ENCODE measurements at regions not wholly inside any gene's neighbourhood (a gene's known extent, or its start where the extent isn't known, plus 50 kb on each side); places are given as distances from the start of the nearest gene placed in this dataset.
"Not testable (repeated sequence)": the region's sequence is repeated elsewhere in the genome, so short reads cannot be mapped to it uniquely, and the experiment has no call there.

- DNase-seq (ENCODE audit: low read depth) (no peak), FAIRE-seq (no peak)
- Histone ChIP-seq H3K4me3 (ENCODE audit: low read depth, low read length) (no peak overlapping the region), H3K36me3 (ENCODE audit: control insufficient read depth, insufficient read depth, low read length) (no peaks in the 10 kb centered on the region), H3K27me3 (ENCODE audit: control insufficient read depth, insufficient read depth, low read length) (no peaks in the 10 kb centered on the region)
- TF ChIP-seq, protein P1, sequence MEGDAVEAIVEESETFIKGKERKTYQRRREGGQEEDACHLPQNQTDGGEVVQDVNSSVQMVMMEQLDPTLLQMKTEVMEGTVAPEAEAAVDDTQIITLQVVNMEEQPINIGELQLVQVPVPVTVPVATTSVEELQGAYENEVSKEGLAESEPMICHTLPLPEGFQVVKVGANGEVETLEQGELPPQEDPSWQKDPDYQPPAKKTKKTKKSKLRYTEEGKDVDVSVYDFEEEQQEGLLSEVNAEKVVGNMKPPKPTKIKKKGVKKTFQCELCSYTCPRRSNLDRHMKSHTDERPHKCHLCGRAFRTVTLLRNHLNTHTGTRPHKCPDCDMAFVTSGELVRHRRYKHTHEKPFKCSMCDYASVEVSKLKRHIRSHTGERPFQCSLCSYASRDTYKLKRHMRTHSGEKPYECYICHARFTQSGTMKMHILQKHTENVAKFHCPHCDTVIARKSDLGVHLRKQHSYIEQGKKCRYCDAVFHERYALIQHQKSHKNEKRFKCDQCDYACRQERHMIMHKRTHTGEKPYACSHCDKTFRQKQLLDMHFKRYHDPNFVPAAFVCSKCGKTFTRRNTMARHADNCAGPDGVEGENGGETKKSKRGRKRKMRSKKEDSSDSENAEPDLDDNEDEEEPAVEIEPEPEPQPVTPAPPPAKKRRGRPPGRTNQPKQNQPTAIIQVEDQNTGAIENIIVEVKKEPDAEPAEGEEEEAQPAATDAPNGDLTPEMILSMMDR (IDR thresholded peaks at IDR 0.05; ENCODE audit: insufficient read depth, low read length, severe bottlenecking), result no peak
Measured at GRCh38 chr17:13884347-13884746, 185.0 kb upstream of the COX10 start.

GRCh38 chr17:13885550-13885949 lies 183.8 kb upstream of the COX10 start:
- Histone ChIP-seq H3K4me3 (ENCODE audit: low read depth, low read length) (no peak overlapping the region), H3K27me3 (ENCODE audit: control insufficient read depth, insufficient read depth, low read length) (no peaks in the 10 kb centered on the region), H3K36me3 (ENCODE audit: control insufficient read depth, insufficient read depth, low read length) (no peaks in the 10 kb centered on the region)
- TF ChIP-seq, protein P1 (IDR thresholded peaks at IDR 0.05; ENCODE audit: insufficient read depth, low read length, severe bottlenecking), result no peak
- no peak for FAIRE-seq
- DNase-seq (ENCODE audit: low read depth), result no peak

DNA sequence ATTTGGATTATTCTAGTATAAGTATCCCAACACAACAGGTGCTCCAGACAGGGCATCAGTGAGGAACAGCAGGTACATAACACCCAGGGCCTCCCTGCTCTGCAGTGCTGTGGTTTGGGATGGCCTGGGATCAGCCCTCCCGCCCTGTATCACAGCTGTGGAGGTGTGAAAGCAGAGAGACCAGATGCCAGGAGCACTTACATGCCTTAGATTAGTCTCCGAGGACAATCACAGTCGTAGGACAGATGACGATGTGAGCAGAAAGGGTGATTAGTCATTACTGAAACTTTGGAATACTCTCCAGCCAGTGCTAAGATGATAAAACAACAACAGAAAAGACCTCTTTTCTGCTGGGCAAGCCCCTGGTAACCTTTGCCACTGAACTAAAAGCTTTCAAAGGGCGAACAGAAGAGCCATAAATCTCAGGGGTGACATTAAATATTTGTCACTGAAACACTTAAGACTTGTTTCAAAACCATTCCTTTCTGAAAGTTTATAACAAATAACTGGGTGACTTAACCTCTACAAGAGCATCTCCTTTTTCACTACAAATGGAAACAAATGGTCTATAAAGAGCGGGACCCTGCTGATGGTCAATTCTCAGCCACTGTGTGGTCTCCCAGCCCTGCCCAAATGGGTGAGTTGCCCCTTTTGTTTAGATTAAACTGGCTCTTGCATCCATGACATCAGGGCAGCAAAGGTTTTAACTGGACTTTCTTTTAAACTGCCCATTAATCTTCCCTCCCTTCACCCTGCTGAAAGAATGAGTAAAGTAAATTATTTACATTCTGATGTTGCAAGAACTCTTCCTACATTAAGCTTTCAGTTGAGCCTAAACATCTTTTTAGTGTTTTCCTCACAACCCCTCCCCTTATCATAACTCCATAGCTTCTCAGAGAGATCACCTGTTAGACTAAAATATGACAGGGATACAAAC lies 183.1 kb upstream of the COX10 start:
- FAIRE-seq (no peak), DNase-seq (ENCODE audit: low read depth) (no peak)
- H3K36me3 ChIP-seq (ENCODE audit: control insufficient read depth, insufficient read depth, low read length), result no peaks in the 10 kb centered on the region
- H3K4me3 ChIP-seq (ENCODE audit: low read depth, low read length), result no peak overlapping the region
- TF ChIP-seq, protein P1 (IDR thresholded peaks at IDR 0.05; ENCODE audit: insufficient read depth, low read length, severe bottlenecking), result no peak
- H3K27me3 ChIP-seq (ENCODE audit: control insufficient read depth, insufficient read depth, low read length), result no peaks in the 10 kb centered on the region

DNA sequence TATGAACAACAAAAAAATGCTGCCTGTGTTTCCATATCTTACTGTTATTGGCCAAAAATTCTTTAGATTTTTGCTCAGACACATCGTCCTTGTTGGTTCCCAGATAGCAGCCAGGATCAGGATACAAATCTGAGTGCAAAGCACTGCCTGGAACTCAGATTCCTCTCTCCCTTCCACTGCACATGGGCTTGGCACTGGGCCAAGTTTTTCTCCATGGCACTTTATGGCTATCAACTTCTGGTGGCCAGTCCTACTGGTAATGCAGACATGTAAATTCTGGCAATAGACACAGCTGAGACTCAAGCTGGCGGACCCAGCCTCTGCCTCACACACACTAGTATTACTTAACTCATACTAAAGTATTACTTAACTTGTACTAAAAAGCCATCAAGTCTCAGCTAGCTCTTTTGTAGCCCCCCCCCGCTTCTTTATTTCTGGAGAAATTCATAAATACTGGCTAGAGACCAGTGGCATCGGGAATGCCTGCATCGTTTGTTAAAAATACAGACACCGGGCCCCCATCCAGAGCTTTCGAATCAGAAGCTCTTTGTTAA lies 181.2 kb upstream of the COX10 start:
- Histone ChIP-seq H3K4me3 (ENCODE audit: low read depth, low read length) (no peak overlapping the region), H3K27me3 (ENCODE audit: control insufficient read depth, insufficient read depth, low read length) (no peaks in the 10 kb centered on the region), H3K36me3 (ENCODE audit: control insufficient read depth, insufficient read depth, low read length) (no peaks in the 10 kb centered on the region)
- FAIRE-seq (no peak), DNase-seq (ENCODE audit: low read depth) (no peak)
- TF ChIP-seq, protein P1 (IDR thresholded peaks at IDR 0.05; ENCODE audit: insufficient read depth, low read length, severe bottlenecking), result no peak

DNA sequence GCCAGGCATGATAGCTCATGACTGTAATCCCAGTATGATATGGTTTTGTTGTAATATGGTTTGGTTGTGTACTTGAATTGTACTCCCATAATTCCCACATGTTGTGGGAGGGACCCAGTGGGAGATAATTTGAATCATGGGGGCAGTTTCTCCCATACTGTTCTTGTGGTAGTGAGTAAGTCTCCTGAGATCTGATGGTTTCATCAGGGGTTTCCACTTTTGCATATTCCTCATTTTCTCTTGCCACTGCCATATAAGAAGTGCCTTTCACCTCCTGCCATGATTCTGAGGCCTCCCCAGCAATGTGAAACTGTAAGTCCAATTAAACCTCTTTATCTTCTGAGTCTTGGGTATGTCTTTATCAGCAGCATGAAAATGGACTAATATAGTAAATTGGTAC lies 160.3 kb upstream of the COX10 start:
- H3K4me3 ChIP-seq (ENCODE audit: low read depth, low read length); FAIRE-seq; H3K27me3 ChIP-seq (ENCODE audit: control insufficient read depth, insufficient read depth, low read length): not testable (repeated sequence)

DNA sequence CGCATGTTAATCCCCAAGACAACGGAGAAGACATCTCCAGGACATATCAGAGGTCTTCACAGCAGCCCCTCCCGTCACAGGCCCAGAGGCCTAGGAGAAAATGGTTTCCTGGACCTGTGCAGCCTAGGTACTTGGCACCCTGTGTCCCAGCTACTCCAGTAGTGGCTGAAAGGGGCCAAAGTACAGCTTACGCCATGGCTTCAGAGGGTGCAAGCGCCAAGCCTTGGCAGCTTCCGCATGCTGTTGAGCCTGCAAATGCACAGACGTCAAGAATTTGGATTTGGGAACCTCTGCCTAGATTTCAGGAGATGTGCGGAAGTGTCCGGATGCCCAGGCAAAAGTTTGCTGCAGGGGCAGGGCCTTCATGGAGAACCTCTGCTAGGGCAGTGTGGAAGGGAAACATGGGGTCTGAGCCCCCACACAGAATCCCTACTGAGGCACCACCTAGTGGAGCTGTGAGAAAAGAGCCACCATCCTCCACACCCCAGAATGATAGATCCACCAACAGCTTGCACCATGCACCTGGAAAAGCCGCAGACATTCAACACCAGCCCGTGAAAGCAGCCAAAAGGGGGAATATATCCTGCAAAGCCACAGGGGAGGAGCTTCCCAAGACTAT lies 159.3 kb upstream of the COX10 start:
- no peak for FAIRE-seq
- TF ChIP-seq, protein P1 (IDR thresholded peaks at IDR 0.05; ENCODE audit: insufficient read depth, low read length, severe bottlenecking), result no peak
- H3K27me3 ChIP-seq (ENCODE audit: control insufficient read depth, insufficient read depth, low read length), result no peaks in the 10 kb centered on the region
- H3K36me3 ChIP-seq (ENCODE audit: control insufficient read depth, insufficient read depth, low read length), result no peaks in the 10 kb centered on the region
- DNase-seq (ENCODE audit: low read depth), result no peak
- H3K4me3 ChIP-seq (ENCODE audit: low read depth, low read length), result no peak overlapping the region

More for the DNA sequence above, 160.3 kb upstream of the COX10 start:
- H3K36me3 ChIP-seq (ENCODE audit: control insufficient read depth, insufficient read depth, low read length); DNase-seq (ENCODE audit: low read depth): not testable (repeated sequence)

Data from bronchial epithelial cell (primary cell).